LNCAP (cell line): ENCODE measurements at regions not wholly inside any gene's neighbourhood (a gene's known extent, or its start where the extent isn't known, plus 50 kb on each side); places are given as distances from the start of the nearest gene placed in this dataset.

Experiments
- CTCF ChIP-seq: fragments of 450-650 bp; IDR thresholded peaks from 2 replicates; pipeline ENCODE4 v1.5.1; 2017; ENCODE audit warnings: mild to moderate bottlenecking

DNA sequence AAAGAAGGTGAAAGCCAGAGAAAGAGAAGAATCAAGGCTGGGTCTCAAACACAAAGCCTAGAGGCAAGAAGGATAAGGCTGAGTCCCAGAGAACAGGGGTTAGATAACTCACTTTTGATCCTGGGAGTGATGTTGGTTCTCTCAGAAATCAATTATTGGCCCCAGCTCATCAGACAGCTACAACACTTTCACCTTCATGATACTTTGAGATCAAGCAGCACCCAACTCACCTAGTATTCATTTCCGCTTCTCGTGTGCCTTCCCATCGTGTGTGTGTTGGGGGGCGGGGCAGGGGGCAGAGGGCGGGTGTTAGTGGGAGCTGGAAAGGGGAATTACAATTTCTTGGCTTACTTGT lies 92.2 kb upstream of the RAD23B start:
- no peak for TF ChIP-seq CTCF

- no peak for TF ChIP-seq CTCF
These were observed 89.8 kb upstream of the RAD23B start for GRCh38 chr9:107193251-107193650.

GRCh38 chr9:107198718-107199117 lies 84.4 kb upstream of the RAD23B start:
- no peak for TF ChIP-seq CTCF

GRCh38 chr9:107208121-107208520 lies 75.0 kb upstream of the RAD23B start:
- TF ChIP-seq CTCF = no peak

DNA sequence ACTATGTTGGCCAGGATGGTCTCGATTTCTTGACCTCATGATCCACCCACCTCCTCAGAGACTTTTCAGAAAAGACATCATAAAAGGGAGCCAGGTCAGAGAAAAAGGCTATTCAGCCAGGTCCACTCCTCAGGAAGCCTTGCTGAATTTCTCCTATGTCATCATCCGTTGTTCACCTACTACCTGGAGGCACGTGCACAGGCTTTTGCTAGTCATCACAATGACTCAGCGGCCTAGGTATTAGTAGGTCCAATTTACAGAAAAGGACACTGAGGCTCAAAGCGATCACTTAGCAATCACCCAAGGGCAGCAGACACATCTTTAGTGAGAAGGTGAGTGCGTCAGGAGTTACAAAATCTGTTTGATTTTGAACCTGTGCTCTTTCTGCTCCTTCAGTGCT lies 72.3 kb upstream of the RAD23B start:
- TF ChIP-seq CTCF = no peak

DNA sequence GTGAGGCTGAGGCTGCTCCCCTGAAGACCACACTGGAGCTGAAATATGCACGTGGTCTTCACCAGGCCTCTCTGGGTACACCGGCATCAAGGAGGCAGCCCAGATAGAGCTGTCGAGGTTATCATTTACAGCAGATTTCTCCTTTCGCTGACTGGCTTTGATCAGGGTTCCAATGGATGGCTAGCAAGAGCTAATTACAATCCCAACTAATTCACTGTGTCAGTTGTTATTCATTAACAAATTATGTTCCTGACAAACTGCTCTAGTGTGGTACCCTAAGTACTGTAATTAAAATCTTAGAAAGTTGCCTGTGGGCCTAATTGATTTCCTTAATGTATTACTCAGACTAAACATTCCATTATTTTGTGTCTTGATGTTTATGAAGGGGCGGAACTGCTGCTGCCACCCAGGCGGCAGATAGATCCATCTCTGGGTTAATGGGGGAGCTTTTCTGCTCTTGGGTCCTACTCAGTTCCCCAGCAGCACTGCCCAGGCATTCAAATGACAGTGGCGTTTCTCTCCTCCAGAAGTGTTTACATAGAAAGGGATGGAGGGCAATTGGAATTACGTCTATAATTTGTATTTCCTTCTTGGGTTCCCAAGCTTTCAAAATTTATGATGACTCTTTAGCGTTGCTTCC lies 71.7 kb upstream of the RAD23B start:
- TF ChIP-seq CTCF = no peak

DNA sequence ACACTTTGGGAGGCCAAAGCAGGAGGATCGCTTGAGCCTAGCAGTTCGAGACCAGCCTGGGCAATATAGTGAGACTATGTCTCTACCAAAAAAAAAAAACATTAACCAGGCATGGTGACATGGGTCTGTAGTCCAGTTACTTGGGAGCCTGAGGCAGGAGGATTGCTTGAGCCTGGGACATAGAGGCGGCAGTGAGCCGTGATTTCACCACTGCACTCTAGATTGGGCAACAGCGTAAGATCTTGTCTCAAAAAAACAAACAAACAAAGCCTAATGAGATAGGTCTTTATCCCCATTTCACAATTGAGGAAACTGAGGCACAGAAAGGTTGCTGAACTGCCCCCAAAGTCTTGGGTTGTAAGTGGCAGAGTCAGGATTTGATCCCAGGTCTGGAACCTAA lies 70.5 kb upstream of the RAD23B start:
- TF ChIP-seq CTCF = no peak

GRCh38 chr9:107213080-107213479 lies 70.0 kb upstream of the RAD23B start:
- no peak for TF ChIP-seq CTCF
